Gastroesophageal sphincter (tissue), 3 donors: ENCODE measurements at regions not wholly inside any gene's neighbourhood (a gene's known extent, or its start where the extent isn't known, plus 50 kb on each side); places are given as distances from the start of the nearest gene placed in this dataset.

Experiments used
- POLR2A ChIP-seq, 2 donors: fragments of 450-650 bp; IDR thresholded peaks; one replicate each; pipeline ENCODE4 v1.6.1; 2017; ENCODE audit warnings: antibody characterized with exemption in 2 of 2, mild to moderate bottlenecking in 2 of 2, moderate library complexity in 1 of 2
- TF ChIP-seq, protein P1 (sequence below), 4 experiments: fragments of 200-600 bp in 2 of 4; fragments of 450-650 bp in 2 of 4; sonication (generic) in 1 of 4; IDR thresholded peaks; one replicate each; pipeline ENCODE4 v1.5.1; 2017 to 2019; ENCODE audit warnings: antibody characterized with exemption in 4 of 4, mild to moderate bottlenecking in 2 of 4, moderate library complexity in 2 of 4

DNA sequence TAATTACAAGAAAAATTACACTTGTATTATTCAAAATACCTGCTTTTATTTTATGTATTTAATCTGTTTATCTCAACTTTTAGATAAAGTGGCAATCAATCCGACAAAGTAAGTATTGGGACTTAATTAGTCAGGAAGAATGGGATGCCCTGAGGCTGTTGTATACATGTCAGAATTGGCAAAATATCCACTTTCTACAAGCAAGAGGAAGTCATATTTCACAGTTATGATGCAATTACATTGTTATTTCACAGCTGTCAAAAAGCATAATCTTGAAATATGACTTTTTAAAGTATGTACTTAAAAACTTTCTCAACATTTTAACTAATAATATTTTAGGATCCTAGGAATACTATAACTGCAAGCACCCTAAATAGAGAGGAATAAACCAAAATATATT is 357.1 kb upstream of the MGAT4C start:
- TF ChIP-seq, protein P1, sequence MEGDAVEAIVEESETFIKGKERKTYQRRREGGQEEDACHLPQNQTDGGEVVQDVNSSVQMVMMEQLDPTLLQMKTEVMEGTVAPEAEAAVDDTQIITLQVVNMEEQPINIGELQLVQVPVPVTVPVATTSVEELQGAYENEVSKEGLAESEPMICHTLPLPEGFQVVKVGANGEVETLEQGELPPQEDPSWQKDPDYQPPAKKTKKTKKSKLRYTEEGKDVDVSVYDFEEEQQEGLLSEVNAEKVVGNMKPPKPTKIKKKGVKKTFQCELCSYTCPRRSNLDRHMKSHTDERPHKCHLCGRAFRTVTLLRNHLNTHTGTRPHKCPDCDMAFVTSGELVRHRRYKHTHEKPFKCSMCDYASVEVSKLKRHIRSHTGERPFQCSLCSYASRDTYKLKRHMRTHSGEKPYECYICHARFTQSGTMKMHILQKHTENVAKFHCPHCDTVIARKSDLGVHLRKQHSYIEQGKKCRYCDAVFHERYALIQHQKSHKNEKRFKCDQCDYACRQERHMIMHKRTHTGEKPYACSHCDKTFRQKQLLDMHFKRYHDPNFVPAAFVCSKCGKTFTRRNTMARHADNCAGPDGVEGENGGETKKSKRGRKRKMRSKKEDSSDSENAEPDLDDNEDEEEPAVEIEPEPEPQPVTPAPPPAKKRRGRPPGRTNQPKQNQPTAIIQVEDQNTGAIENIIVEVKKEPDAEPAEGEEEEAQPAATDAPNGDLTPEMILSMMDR (IDR thresholded peaks at IDR 0.05), result no peak
- no peak for TF ChIP-seq POLR2A (IDR thresholded peaks at IDR 0.05)
